MM.1S (cell line): ENCODE measurements at regions not wholly inside any gene's neighbourhood (a gene's known extent, or its start where the extent isn't known, plus 50 kb on each side); places are given as distances from the start of the nearest gene placed in this dataset.

Experiments
- DNase-seq: peaks from one replicate; pipeline ENCODE4 v3.0.0-alpha.2; 2015
- H2AFZ ChIP-seq: fragments of 300-600 bp; sonication (generic); 2 replicates; pipeline ENCODE4 v1.6.0; 2016; ENCODE audit warnings: antibody characterized with exemption, low read length
- H3F3A ChIP-seq: fragments of 300-600 bp; sonication (generic); 2 replicates; pipeline ENCODE4 v1.6.1; 2016; ENCODE audit warnings: mild to moderate bottlenecking, antibody characterized with exemption, low read length, moderate library complexity, mixed read lengths; ENCODE audit not compliant: insufficient read depth
- H3K27ac ChIP-seq: fragments of 300-600 bp; sonication (generic); 2 replicates; pipeline ENCODE4 v1.5.1; 2016; ENCODE audit warnings: mild to moderate bottlenecking, low read length
- H3K27me3 ChIP-seq: fragments of 300-600 bp; sonication (generic); replicated peaks from 2 replicates; pipeline ENCODE4 v1.6.0; 2016; ENCODE audit warnings: low read length; ENCODE audit not compliant: insufficient read depth
- H3K36me3 ChIP-seq: fragments of 300-600 bp; sonication (generic); replicated peaks from 2 replicates; pipeline ENCODE4 v1.6.1; 2016; ENCODE audit warnings: mild to moderate bottlenecking, low read length, mixed read lengths; ENCODE audit not compliant: insufficient read depth
- H3K4me1 ChIP-seq: fragments of 300-600 bp; sonication (generic); 2 replicates; pipeline ENCODE4 v1.6.1; 2016; ENCODE audit warnings: low read length, mixed read lengths
- H3K4me2 ChIP-seq: fragments of 300-600 bp; sonication (generic); 2 replicates; pipeline ENCODE4 v1.6.0; 2016; ENCODE audit warnings: low read depth, low read length
- H3K4me3 ChIP-seq: fragments of 300-600 bp; sonication (generic); 2 replicates; pipeline ENCODE4 v1.5.1; 2016; ENCODE audit warnings: low read length, mixed read lengths
- H3K79me2 ChIP-seq: fragments of 300-600 bp; sonication (generic); 2 replicates; pipeline ENCODE4 v1.6.1; 2016; ENCODE audit warnings: mixed run types, low read length, mixed read lengths
- H3K9ac ChIP-seq: fragments of 300-600 bp; sonication (generic); 2 replicates; pipeline ENCODE4 v1.6.1; 2016; ENCODE audit warnings: low read length, mixed read lengths
- H3K9me2 ChIP-seq: fragments of 300-600 bp; sonication (generic); replicated peaks from 2 replicates; pipeline ENCODE4 v1.6.1; 2016; ENCODE audit warnings: mild to moderate bottlenecking, low read length, mixed read lengths; ENCODE audit not compliant: insufficient read depth
- H3K9me3 ChIP-seq: fragments of 300-600 bp; sonication (generic); replicated peaks from 2 replicates; pipeline ENCODE4 v1.6.1; 2016; ENCODE audit warnings: mild to moderate bottlenecking, low read length, mixed read lengths; ENCODE audit not compliant: insufficient read depth
- H4K20me1 ChIP-seq: fragments of 300-600 bp; sonication (generic); 2 replicates; pipeline ENCODE4 v1.6.1; 2016; ENCODE audit warnings: mild to moderate bottlenecking, low read length, moderate library complexity, mixed read lengths; ENCODE audit not compliant: insufficient read depth
- CTCF ChIP-seq: fragments of 300-600 bp; sonication (generic); IDR thresholded peaks from 2 replicates; pipeline ENCODE4 v1.5.1; 2016; ENCODE audit warnings: antibody characterized with exemption, low read length, mixed read lengths
- EZH2 ChIP-seq: fragments of 300-600 bp; sonication (generic); optimal IDR thresholded peaks from 2 replicates; pipeline ENCODE3; 2017; ENCODE audit warnings: low read depth, mild to moderate bottlenecking, antibody characterized with exemption, low read length, mixed read lengths
- EZH2phosphoT487 ChIP-seq: fragments of 300-600 bp; sonication (generic); IDR thresholded peaks from 2 replicates; pipeline ENCODE4 v1.6.1; 2018; ENCODE audit warnings: antibody characterized with exemption, low read length

- no peaks in the 10 kb centered on the region for H3F3A ChIP-seq
- no peaks in the 10 kb centered on the region for H3K79me2 ChIP-seq
- H3K4me3 ChIP-seq = no peak overlapping the region
- peak overlapping the region; percentile 74; the same call in 1 of the 2 replicates for H2AFZ ChIP-seq
- DNase-seq = peak; percentile 57
- TF ChIP-seq CTCF (peak; percentile 98), EZH2 (no peak), EZH2phosphoT487 (no peak)
- no peaks in the 10 kb centered on the region for H3K36me3 ChIP-seq
- H3K27me3 ChIP-seq = no peaks in the 10 kb centered on the region
- H3K9ac ChIP-seq = no peak overlapping the region
- no peaks in the 10 kb centered on the region for H3K9me3 ChIP-seq
- no peaks in the 10 kb centered on the region for H3K9me2 ChIP-seq
- H3K27ac ChIP-seq = no peak overlapping the region
- H3K4me1 ChIP-seq = no peaks in the 10 kb centered on the region
- 0 out of 2 replicates have a peak overlapping the region, but pooled peaks have one; percentile 13 for H3K4me2 ChIP-seq
- no peaks in the 10 kb centered on the region for H4K20me1 ChIP-seq
Observed at GRCh38 chr1:38586993-38587646, 272.5 kb downstream of the RRAGC start.

- H3K79me2 ChIP-seq = no peaks in the 10 kb centered on the region
- no peaks in the 10 kb centered on the region for H3K9me2 ChIP-seq
- no peaks in the 10 kb centered on the region for H3K36me3 ChIP-seq
- H3F3A ChIP-seq = no peaks in the 10 kb centered on the region
- no peak overlapping the region for H3K4me2 ChIP-seq
- no peaks in the 10 kb centered on the region for H3K4me1 ChIP-seq
- H4K20me1 ChIP-seq = no peaks in the 10 kb centered on the region
- H3K4me3 ChIP-seq = no peak overlapping the region
- no peaks in the 10 kb centered on the region for H3K9me3 ChIP-seq
- no peaks in the 10 kb centered on the region for H3K27me3 ChIP-seq
- TF ChIP-seq CTCF (no peak), EZH2phosphoT487 (no peak), EZH2 (no peak)
- no peak for DNase-seq
- no peak overlapping the region for H3K27ac ChIP-seq
- H2AFZ ChIP-seq = no peak overlapping the region
- no peak overlapping the region for H3K9ac ChIP-seq
Observed at GRCh38 chr1:38585971-38586370, 273.6 kb downstream of the RRAGC start.

- no peaks in the 10 kb centered on the region for H3K4me1 ChIP-seq
- no peaks in the 10 kb centered on the region for H3K9me2 ChIP-seq
- no peak overlapping the region for H3K9ac ChIP-seq
- H4K20me1 ChIP-seq = no peaks in the 10 kb centered on the region
- H3K4me3 ChIP-seq = no peak overlapping the region
- H3F3A ChIP-seq = no peaks in the 10 kb centered on the region
- no peak for DNase-seq
- TF ChIP-seq EZH2 (no peak), CTCF (no peak), EZH2phosphoT487 (no peak)
- H2AFZ ChIP-seq = no peak overlapping the region
- no peaks in the 10 kb centered on the region for H3K36me3 ChIP-seq
- no peaks in the 10 kb centered on the region for H3K9me3 ChIP-seq
- no peak overlapping the region for H3K4me2 ChIP-seq
- no peaks in the 10 kb centered on the region for H3K27me3 ChIP-seq
- H3K27ac ChIP-seq = no peak overlapping the region
- no peaks in the 10 kb centered on the region for H3K79me2 ChIP-seq
Observed at GRCh38 chr1:38585460-38585859, 274.1 kb downstream of the RRAGC start.
